ENCODE measurements at regions not wholly inside any gene's neighbourhood (a gene's known extent, or its start where the extent isn't known, plus 50 kb on each side); places are given as distances from the start of the nearest gene placed in this dataset.

GRCh38 chr16:77037696-77038347 lies 153.2 kb upstream of the MON1B start:
- Histone ChIP-seq H3K4me1 (no peaks in the 10 kb centered on the region), H3K27ac (no peak overlapping the region), H3K36me3 (no peaks in the 10 kb centered on the region), H3K9me3 (no peaks in the 10 kb centered on the region), H3K27me3 (no peaks in the 10 kb centered on the region), H3K4me3 (no peak overlapping the region)
- no peak for DNase-seq
- intact Hi-C loops (cut with DNase I), result no loop called here
- TF ChIP-seq CTCF (IDR thresholded peaks at IDR 0.05) (no peak), POLR2A (IDR thresholded peaks at IDR 0.05) (no peak)
- 40 to 51% methylated on average over 2 of the region's 2 CpGs for WGBS, 2 donors

DNA sequence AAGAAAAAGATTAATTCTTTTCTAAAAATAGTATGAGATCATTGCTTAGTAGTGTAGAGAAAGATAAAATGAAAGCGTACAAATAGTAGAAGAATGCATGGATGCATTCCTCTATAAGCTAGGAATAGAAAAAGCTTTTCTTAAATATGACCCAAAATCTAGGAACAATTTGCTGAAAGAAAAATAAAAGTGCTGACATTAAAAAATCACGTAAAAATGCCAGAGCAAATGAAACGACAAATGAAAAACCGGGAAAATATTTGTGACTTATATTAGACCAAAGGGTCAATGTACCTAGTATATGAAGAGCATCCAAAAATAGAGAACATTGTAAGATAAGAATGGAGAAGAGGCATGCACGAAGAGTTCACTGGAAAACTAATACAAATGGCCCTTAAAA lies 149.5 kb upstream of the MON1B start:
- H3K36me3 ChIP-seq, result no peaks in the 10 kb centered on the region
- H3K4me1 ChIP-seq, result no peaks in the 10 kb centered on the region
- no peak overlapping the region for H3K4me3 ChIP-seq
- WGBS, 2 donors, result 63 to 70% methylated on average over 5 of the region's 5 CpGs
- H3K27me3 ChIP-seq, result no peaks in the 10 kb centered on the region
- DNase-seq, result no peak
- no peak for TF ChIP-seq CTCF (IDR thresholded peaks at IDR 0.05)
- no peak for TF ChIP-seq POLR2A (IDR thresholded peaks at IDR 0.05)
- H3K27ac ChIP-seq, result no peak overlapping the region
- intact Hi-C loops (cut with DNase I), result no loop called here
- no peaks in the 10 kb centered on the region for H3K9me3 ChIP-seq

DNA sequence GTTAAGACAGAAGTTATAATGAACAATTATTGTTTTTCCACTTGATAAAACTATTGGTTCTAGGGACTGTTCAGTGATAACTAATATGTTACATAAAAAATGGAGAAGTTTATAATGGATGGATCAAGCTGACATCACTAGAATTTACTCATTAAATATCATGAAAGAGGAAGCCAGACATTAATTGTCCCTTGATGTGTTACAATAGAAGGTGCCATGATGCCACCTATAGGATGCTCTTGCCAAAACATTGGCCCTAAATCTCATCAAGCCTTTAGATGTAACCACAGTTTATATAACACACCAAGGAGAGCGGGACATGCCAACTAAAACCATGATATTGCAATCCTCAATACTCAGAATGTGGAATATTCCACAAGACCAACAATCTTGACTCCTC lies 147.9 kb upstream of the MON1B start:
- no peak for DNase-seq

DNA sequence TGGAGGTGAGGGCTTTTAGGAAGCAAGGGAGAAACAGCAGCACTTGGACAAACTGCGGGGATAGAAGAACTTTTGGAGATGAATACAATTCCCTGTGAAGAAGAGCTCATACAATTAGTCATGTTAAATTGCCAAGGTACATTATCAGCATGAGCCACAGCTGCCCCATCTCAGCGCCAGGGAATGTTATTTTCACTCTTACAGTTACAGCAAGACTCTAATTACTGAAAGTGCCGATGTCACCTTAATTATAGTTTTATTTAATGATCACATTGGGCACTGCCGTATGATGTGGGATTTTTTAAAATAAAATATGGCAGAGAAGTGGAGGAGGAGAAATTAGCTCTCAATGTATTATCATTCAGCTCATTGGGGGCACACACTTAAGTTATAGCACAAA lies 144.8 kb upstream of the MON1B start:
- Histone ChIP-seq H3K4me3 (no peak overlapping the region), H3K4me1 (no peaks in the 10 kb centered on the region), H3K9me3 (no peaks in the 10 kb centered on the region), H3K27ac (no peak overlapping the region), H3K36me3 (no peaks in the 10 kb centered on the region), H3K27me3 (no peaks in the 10 kb centered on the region)
- TF ChIP-seq CTCF (IDR thresholded peaks at IDR 0.05), result no peak
- no peak for TF ChIP-seq POLR2A (IDR thresholded peaks at IDR 0.05)
- intact Hi-C loops (cut with DNase I), result no loop called here
- 81 to 88% methylated on average over 4 of the region's 4 CpGs for WGBS, 2 donors
- DNase-seq, result no peak

More for the DNA sequence above, 147.9 kb upstream of the MON1B start:
- no peak for TF ChIP-seq POLR2A (IDR thresholded peaks at IDR 0.05)
- no peak for TF ChIP-seq CTCF (IDR thresholded peaks at IDR 0.05)
- H3K4me3 ChIP-seq, result no peak overlapping the region
- WGBS, 2 donors, result 67 to 73% methylated on average over 1 of the region's 1 CpG
- H3K36me3 ChIP-seq, result no peaks in the 10 kb centered on the region
- no peaks in the 10 kb centered on the region for H3K27me3 ChIP-seq
- intact Hi-C loops (cut with DNase I), result no loop called here
- H3K9me3 ChIP-seq, result no peaks in the 10 kb centered on the region
- H3K27ac ChIP-seq, result no peak overlapping the region
- no peaks in the 10 kb centered on the region for H3K4me1 ChIP-seq

DNA sequence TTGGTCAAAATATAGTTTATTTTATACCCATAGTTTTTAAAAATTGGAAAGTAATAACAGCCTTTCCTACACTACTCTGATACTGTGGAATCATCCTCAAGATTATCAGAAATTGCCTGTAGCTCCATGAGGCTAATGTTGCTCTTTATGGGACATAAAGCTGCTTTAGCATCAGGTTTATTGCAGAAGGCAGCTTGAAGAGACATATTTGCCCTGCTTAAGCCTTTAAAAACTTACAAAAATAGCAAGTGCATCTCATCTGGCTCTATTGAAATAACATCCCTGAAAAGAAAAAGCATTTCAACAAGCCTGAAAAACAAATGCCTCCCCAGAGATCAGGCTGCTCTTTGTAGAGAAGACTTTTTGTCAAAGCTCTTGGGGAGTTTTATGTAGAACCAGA lies 142.9 kb upstream of the MON1B start:
- intact Hi-C loops (cut with DNase I), result no loop called here
- Histone ChIP-seq H3K4me3 (no peak overlapping the region), H3K9me3 (no peaks in the 10 kb centered on the region), H3K27ac (no peak overlapping the region), H3K36me3 (no peaks in the 10 kb centered on the region), H3K27me3 (no peaks in the 10 kb centered on the region), H3K4me1 (no peaks in the 10 kb centered on the region)
- TF ChIP-seq CTCF (IDR thresholded peaks at IDR 0.05) (no peak), POLR2A (IDR thresholded peaks at IDR 0.05) (no peak)
- DNase-seq, result no peak
